GM23338 (cell line): ENCODE measurements at regions not wholly inside any gene's neighbourhood (a gene's known extent, or its start where the extent isn't known, plus 50 kb on each side); places are given as distances from the start of the nearest gene placed in this dataset.

ENCODE experiments used
- ATAC-seq: fragments of 200-7000 bp; cut with Tn5 transposase; 3 replicates; pipeline ENCODE4 v1.9.1; 2020
- DNase-seq: peaks from one replicate; pipeline ENCODE4 v3.0.0-alpha.2; 2015; ENCODE audit warnings: low spot score
- H2AFZ ChIP-seq: fragments of 200-600 bp; sonication (generic); 2 replicates; pipeline ENCODE4 v1.8.0; 2016; ENCODE audit warnings: antibody characterized with exemption, mild to moderate bottlenecking, moderate library complexity
- H3F3A ChIP-seq: fragments of 200-600 bp; sonication (generic); replicated peaks from 2 replicates; pipeline ENCODE4 v1.8.0; 2017; ENCODE audit warnings: antibody characterized with exemption, mixed run types, low read depth
- H3K27ac ChIP-seq: fragments of 200-600 bp; sonication (generic); 2 replicates; pipeline ENCODE4 v1.6.1; 2016; ENCODE audit warnings: low read depth
- H3K27me3 ChIP-seq: fragments of 200-600 bp; sonication (generic); 2 replicates; pipeline ENCODE4 v1.8.0; 2016; ENCODE audit warnings: mild to moderate bottlenecking, mixed run types, moderate library complexity; ENCODE audit not compliant: insufficient read depth
- H3K36me3 ChIP-seq: fragments of 200-600 bp; sonication (generic); 2 replicates; pipeline ENCODE4 v1.8.0; 2016; ENCODE audit warnings: mild to moderate bottlenecking; ENCODE audit not compliant: insufficient read depth
- H3K4me1 ChIP-seq: fragments of 200-600 bp; sonication (generic); 2 replicates; pipeline ENCODE4 v1.8.0; 2016; ENCODE audit warnings: mild to moderate bottlenecking, moderate library complexity; ENCODE audit not compliant: insufficient read depth
- H3K4me2 ChIP-seq: fragments of 200-600 bp; sonication (generic); 2 replicates; pipeline ENCODE4 v1.7.1; 2017; ENCODE audit warnings: mixed run types
- H3K4me3 ChIP-seq: fragments of 200-600 bp; sonication (generic); 2 replicates; pipeline ENCODE4 v1.6.1; 2016; ENCODE audit warnings: mixed run types
- H3K79me2 ChIP-seq: fragments of 200-600 bp; sonication (generic); replicated peaks from 2 replicates; pipeline ENCODE4 v1.8.0; 2017; ENCODE audit warnings: mild to moderate bottlenecking; ENCODE audit not compliant: insufficient read depth
- H3K9me2 ChIP-seq: fragments of 200-600 bp; sonication (generic); 2 replicates; pipeline ENCODE4 v1.8.0; 2017; ENCODE audit not compliant: insufficient read depth
- H4K20me1 ChIP-seq: fragments of 200-600 bp; sonication (generic); replicated peaks from 2 replicates; pipeline ENCODE4 v1.8.0; 2017; ENCODE audit warnings: mild to moderate bottlenecking; ENCODE audit not compliant: insufficient read depth
- H3K27ac Mint-ChIP-seq: 2 replicates; pipeline ENCODE4 v1.8.0; 2020; ENCODE audit warnings: inconsistent platforms, mild to moderate bottlenecking, moderate library complexity, mixed read lengths
- H3K27me3 Mint-ChIP-seq: 3 replicates; pipeline ENCODE4 v1.8.0; 2022; ENCODE audit warnings: low read depth, mild to moderate bottlenecking, moderate library complexity, mixed read lengths, inconsistent platforms; ENCODE audit not compliant: insufficient read depth, poor library complexity
- H3K36me3 Mint-ChIP-seq: 3 replicates; pipeline ENCODE4 v1.8.0; 2021; ENCODE audit warnings: low read depth, mild to moderate bottlenecking, inconsistent platforms, moderate library complexity, mixed read lengths
- H3K4me1 Mint-ChIP-seq: 3 replicates; pipeline ENCODE4 v1.8.0; 2020; ENCODE audit warnings: mild to moderate bottlenecking, inconsistent platforms, mixed read lengths
- H3K4me3 Mint-ChIP-seq: 3 replicates; pipeline ENCODE4 v1.8.0; 2021; ENCODE audit warnings: moderate library complexity, mild to moderate bottlenecking, inconsistent platforms, mixed read lengths
- H3K9me3 Mint-ChIP-seq: 3 replicates; pipeline ENCODE4 v1.8.0; 2020; ENCODE audit warnings: moderate library complexity, mild to moderate bottlenecking, inconsistent platforms, mixed read lengths
- CREB1 ChIP-seq: fragments of 250-450 bp; sonication (Bioruptor Pico); IDR thresholded peaks from 2 replicates; pipeline ENCODE4 v1.5.0; 2020; ENCODE audit warnings: low read depth, mild to moderate bottlenecking, moderate library complexity
- ETS1 ChIP-seq: IDR thresholded peaks from 2 replicates; pipeline ENCODE4 v1.6.1; 2016; ENCODE audit warnings: antibody characterized with exemption
- EZH2 ChIP-seq: fragments of 200-600 bp; sonication (generic); IDR thresholded peaks from one replicate; pipeline ENCODE4 v1.8.0; 2017; ENCODE audit warnings: antibody characterized with exemption, mild to moderate bottlenecking, low read depth; ENCODE audit not compliant: unreplicated experiment
- EZH2phosphoT487 ChIP-seq: fragments of 200-600 bp; sonication (generic); IDR thresholded peaks from one replicate; pipeline ENCODE4 v1.8.1; 2018; ENCODE audit warnings: antibody characterized with exemption; ENCODE audit not compliant: unreplicated experiment
- JUNB ChIP-seq: IDR thresholded peaks from one replicate; pipeline ENCODE4 v1.6.1; 2016; ENCODE audit warnings: antibody characterized with exemption; ENCODE audit not compliant: unreplicated experiment
- NANOG ChIP-seq: IDR thresholded peaks from 2 replicates; pipeline ENCODE4 v1.6.1; 2016; ENCODE audit warnings: antibody characterized with exemption, borderline replicate concordance
- POLR2AphosphoS5 ChIP-seq: IDR thresholded peaks from 2 replicates; pipeline ENCODE4 v1.6.1; 2016; ENCODE audit warnings: antibody characterized with exemption, low read depth
- STAT1 ChIP-seq: IDR thresholded peaks from one replicate; pipeline ENCODE4 v1.6.1; 2016; ENCODE audit warnings: antibody characterized with exemption; ENCODE audit not compliant: unreplicated experiment
- ZNF114 ChIP-seq: fragments of 250-450 bp; sonication (Bioruptor Pico); IDR thresholded peaks from 2 replicates; pipeline ENCODE4 v1.5.0; 2020; ENCODE audit warnings: mild to moderate bottlenecking, moderate library complexity
- ZNF331 ChIP-seq: fragments of 250-450 bp; sonication (Bioruptor Pico); IDR thresholded peaks from 2 replicates; pipeline ENCODE4 v1.5.0; 2020; ENCODE audit warnings: low read depth, mild to moderate bottlenecking, moderate library complexity
- TF ChIP-seq, protein P1 (sequence below), 2 experiments: fragments of 200-600 bp in 1 of 2; sonication (generic) in 1 of 2; conservative IDR thresholded peaks; 2 replicates each; pipeline versions ENCODE4 v1.5.1 to v1.6.1; 2016 to 2017; ENCODE audit warnings: antibody characterized with exemption in 2 of 2, low read depth in 2 of 2, mild to moderate bottlenecking in 2 of 2, moderate library complexity in 1 of 2
- TF ChIP-seq, protein P2 (sequence below): IDR thresholded peaks from one replicate; pipeline ENCODE4 v1.6.1; 2018; ENCODE audit warnings: antibody characterized with exemption; ENCODE audit not compliant: unreplicated experiment

GRCh38 chr2:16375981-16376380 lies 289.7 kb downstream of the CYRIA start (continued):
- TF ChIP-seq, protein P1, sequence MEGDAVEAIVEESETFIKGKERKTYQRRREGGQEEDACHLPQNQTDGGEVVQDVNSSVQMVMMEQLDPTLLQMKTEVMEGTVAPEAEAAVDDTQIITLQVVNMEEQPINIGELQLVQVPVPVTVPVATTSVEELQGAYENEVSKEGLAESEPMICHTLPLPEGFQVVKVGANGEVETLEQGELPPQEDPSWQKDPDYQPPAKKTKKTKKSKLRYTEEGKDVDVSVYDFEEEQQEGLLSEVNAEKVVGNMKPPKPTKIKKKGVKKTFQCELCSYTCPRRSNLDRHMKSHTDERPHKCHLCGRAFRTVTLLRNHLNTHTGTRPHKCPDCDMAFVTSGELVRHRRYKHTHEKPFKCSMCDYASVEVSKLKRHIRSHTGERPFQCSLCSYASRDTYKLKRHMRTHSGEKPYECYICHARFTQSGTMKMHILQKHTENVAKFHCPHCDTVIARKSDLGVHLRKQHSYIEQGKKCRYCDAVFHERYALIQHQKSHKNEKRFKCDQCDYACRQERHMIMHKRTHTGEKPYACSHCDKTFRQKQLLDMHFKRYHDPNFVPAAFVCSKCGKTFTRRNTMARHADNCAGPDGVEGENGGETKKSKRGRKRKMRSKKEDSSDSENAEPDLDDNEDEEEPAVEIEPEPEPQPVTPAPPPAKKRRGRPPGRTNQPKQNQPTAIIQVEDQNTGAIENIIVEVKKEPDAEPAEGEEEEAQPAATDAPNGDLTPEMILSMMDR (conservative IDR thresholded peaks at IDR 0.05; ENCODE audit: low read depth in 2 of 2): no peak
- no peak for TF ChIP-seq ETS1

DNA sequence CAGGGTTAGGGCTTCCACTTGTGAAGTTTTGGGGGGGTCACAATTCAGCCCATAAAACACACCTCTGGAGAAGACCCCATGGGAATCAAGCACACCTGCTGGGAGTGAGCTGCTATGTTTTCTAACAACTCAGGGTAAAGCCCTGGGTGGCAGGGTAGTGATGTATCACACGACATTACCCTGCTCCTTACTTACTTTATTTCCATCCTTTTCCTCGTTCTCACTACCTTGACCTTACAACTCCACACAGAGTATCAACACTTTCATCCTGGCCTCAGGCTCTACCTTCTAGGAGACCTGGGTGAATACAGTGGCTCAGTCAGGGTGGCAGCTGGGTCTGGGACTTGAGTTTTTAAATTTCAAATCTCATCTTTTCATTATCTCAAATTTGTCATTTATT lies 290.3 kb downstream of the CYRIA start:
- H3K27ac ChIP-seq: no peak overlapping the region
- H3K9me2 ChIP-seq: peaks cover 7% of the 10 kb centered on the region
- H2AFZ ChIP-seq: no peak overlapping the region
- Mint-ChIP-seq H3K9me3 (no peaks in the 10 kb centered on the region), H3K27ac (no peak overlapping the region), H3K27me3 (no peaks in the 10 kb centered on the region), H3K4me3 (no peak overlapping the region), H3K4me1 (peaks cover 3% of the 10 kb centered on the region; the same call in 1 of the 3 replicates), H3K36me3 (no peaks in the 10 kb centered on the region)
- no peak for DNase-seq
- no peaks in the 10 kb centered on the region for H3K36me3 ChIP-seq
- H4K20me1 ChIP-seq: no peaks in the 10 kb centered on the region
- H3K4me2 ChIP-seq: no peak overlapping the region
- no peaks in the 10 kb centered on the region for H3K4me1 ChIP-seq
- no peaks in the 10 kb centered on the region for H3K79me2 ChIP-seq
- no peaks in the 10 kb centered on the region for H3F3A ChIP-seq
- no peaks in the 10 kb centered on the region for H3K27me3 ChIP-seq
- H3K4me3 ChIP-seq: no peak overlapping the region
- no peak for ATAC-seq
- TF ChIP-seq NANOG (no peak), POLR2AphosphoS5 (no peak), ZNF331 (CRISPR knock-in tag) (no peak), ETS1 (no peak), ZNF114 (CRISPR knock-in tag) (no peak), JUNB (no peak), EZH2 (no peak), EZH2phosphoT487 (no peak), CREB1 (CRISPR knock-in tag) (no peak), STAT1 (no peak)
- TF ChIP-seq, protein P1 (conservative IDR thresholded peaks at IDR 0.05; ENCODE audit: low read depth in 2 of 2): no peak
- TF ChIP-seq, protein P2, sequence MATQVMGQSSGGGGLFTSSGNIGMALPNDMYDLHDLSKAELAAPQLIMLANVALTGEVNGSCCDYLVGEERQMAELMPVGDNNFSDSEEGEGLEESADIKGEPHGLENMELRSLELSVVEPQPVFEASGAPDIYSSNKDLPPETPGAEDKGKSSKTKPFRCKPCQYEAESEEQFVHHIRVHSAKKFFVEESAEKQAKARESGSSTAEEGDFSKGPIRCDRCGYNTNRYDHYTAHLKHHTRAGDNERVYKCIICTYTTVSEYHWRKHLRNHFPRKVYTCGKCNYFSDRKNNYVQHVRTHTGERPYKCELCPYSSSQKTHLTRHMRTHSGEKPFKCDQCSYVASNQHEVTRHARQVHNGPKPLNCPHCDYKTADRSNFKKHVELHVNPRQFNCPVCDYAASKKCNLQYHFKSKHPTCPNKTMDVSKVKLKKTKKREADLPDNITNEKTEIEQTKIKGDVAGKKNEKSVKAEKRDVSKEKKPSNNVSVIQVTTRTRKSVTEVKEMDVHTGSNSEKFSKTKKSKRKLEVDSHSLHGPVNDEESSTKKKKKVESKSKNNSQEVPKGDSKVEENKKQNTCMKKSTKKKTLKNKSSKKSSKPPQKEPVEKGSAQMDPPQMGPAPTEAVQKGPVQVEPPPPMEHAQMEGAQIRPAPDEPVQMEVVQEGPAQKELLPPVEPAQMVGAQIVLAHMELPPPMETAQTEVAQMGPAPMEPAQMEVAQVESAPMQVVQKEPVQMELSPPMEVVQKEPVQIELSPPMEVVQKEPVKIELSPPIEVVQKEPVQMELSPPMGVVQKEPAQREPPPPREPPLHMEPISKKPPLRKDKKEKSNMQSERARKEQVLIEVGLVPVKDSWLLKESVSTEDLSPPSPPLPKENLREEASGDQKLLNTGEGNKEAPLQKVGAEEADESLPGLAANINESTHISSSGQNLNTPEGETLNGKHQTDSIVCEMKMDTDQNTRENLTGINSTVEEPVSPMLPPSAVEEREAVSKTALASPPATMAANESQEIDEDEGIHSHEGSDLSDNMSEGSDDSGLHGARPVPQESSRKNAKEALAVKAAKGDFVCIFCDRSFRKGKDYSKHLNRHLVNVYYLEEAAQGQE: no peak
